H9 (cell line): ENCODE measurements at regions not wholly inside any gene's neighbourhood (a gene's known extent, or its start where the extent isn't known, plus 50 kb on each side); places are given as distances from the start of the nearest gene placed in this dataset.
A peak's percentile ranks its signal among the peaks of the same experiment; 100 is the strongest.

Experiments
- DNase-seq: peaks from one replicate; pipeline ENCODE4 v3.0.0-alpha.2; 2017
- H2AFZ ChIP-seq: one replicate; pipeline ENCODE4 v1.6.1; 2013; ENCODE audit warnings: mild to moderate bottlenecking, low read length, control low read depth, moderate library complexity
- H2AK5ac ChIP-seq: 2 replicates; pipeline ENCODE4 v1.6.1; 2013; ENCODE audit warnings: low read length, control low read depth, mixed read lengths; ENCODE audit not compliant: insufficient read length
- H2BK120ac ChIP-seq: one replicate; pipeline ENCODE4 v1.6.1; 2013; ENCODE audit warnings: low read depth, mild to moderate bottlenecking, low read length, control low read depth, inconsistent platforms; ENCODE audit not compliant: poor library complexity, severe bottlenecking
- H2BK12ac ChIP-seq: 2 replicates; pipeline ENCODE4 v1.6.1; 2013; ENCODE audit warnings: low read length, control low read depth, mixed read lengths, low read depth; ENCODE audit not compliant: insufficient read length
- H2BK15ac ChIP-seq: 2 replicates; pipeline ENCODE4 v1.6.1; 2013; ENCODE audit warnings: low read depth, low read length, control low read depth
- H2BK20ac ChIP-seq: one replicate; pipeline ENCODE4 v1.6.1; 2013; ENCODE audit warnings: low read depth, mild to moderate bottlenecking, low read length, control low read depth, inconsistent platforms; ENCODE audit not compliant: poor library complexity, severe bottlenecking
- H2BK5ac ChIP-seq: 2 replicates; pipeline ENCODE4 v1.6.1; 2013; ENCODE audit warnings: low read length, control low read depth, mixed read lengths; ENCODE audit not compliant: insufficient read length
- H3K14ac ChIP-seq: 2 replicates; pipeline ENCODE4 v1.6.1; 2013; ENCODE audit warnings: low read length, control low read depth; ENCODE audit not compliant: insufficient read depth
- H3K18ac ChIP-seq: 2 replicates; pipeline ENCODE4 v1.6.1; 2013; ENCODE audit warnings: low read depth, mild to moderate bottlenecking, mixed read lengths, low read length, control low read depth; ENCODE audit not compliant: insufficient read length
- H3K23ac ChIP-seq: 2 replicates; pipeline ENCODE4 v1.6.1; 2013; ENCODE audit warnings: low read length, control low read depth, mixed read lengths, low read depth; ENCODE audit not compliant: insufficient read length
- H3K23me2 ChIP-seq: 2 replicates; pipeline ENCODE4 v1.6.1; 2013; ENCODE audit warnings: low read depth, mild to moderate bottlenecking, mixed read lengths, low read length, control low read depth; ENCODE audit not compliant: insufficient read length, poor library complexity, severe bottlenecking
- H3K27ac ChIP-seq: 2 replicates; pipeline ENCODE4 v1.5.1; 2013; ENCODE audit warnings: low read length, control low read depth, mixed read lengths, low read depth; ENCODE audit not compliant: insufficient read length
- H3K27me3 ChIP-seq: 2 replicates; pipeline ENCODE4 v1.6.1; 2013; ENCODE audit warnings: low read length, control low read depth, inconsistent platforms; ENCODE audit not compliant: insufficient read depth
- H3K4ac ChIP-seq: 2 replicates; pipeline ENCODE4 v1.6.1; 2013; ENCODE audit warnings: low read depth, mild to moderate bottlenecking, control low read depth, inconsistent platforms, low read length, moderate library complexity
- H3K4me1 ChIP-seq: 2 replicates; pipeline ENCODE4 v1.6.1; 2013; ENCODE audit warnings: low read length, control low read depth, inconsistent platforms; ENCODE audit not compliant: insufficient read depth
- H3K4me2 ChIP-seq: 2 replicates; pipeline ENCODE4 v1.6.1; 2013; ENCODE audit warnings: low read length, control low read depth, mixed read lengths; ENCODE audit not compliant: insufficient read length, insufficient read depth
- H3K56ac ChIP-seq: 2 replicates; pipeline ENCODE4 v1.6.1; 2013; ENCODE audit warnings: low read depth, mild to moderate bottlenecking, mixed read lengths, low read length, control low read depth; ENCODE audit not compliant: insufficient read length
- H3K79me1 ChIP-seq: 2 replicates; pipeline ENCODE4 v1.6.1; 2013; ENCODE audit warnings: low read depth, mild to moderate bottlenecking, moderate library complexity, low read length, control low read depth, inconsistent platforms; ENCODE audit not compliant: insufficient read depth, poor library complexity, severe bottlenecking
- H3K79me2 ChIP-seq: 2 replicates; pipeline ENCODE4 v1.6.1; 2013; ENCODE audit warnings: low read length, control low read depth, inconsistent platforms; ENCODE audit not compliant: insufficient read depth
- H3K9ac ChIP-seq: 2 replicates; pipeline ENCODE4 v1.6.1; 2013; ENCODE audit warnings: low read length, control low read depth, mixed read lengths; ENCODE audit not compliant: insufficient read length; ENCODE audit errors: extremely low read depth
- H3K9me3 ChIP-seq: one replicate; pipeline ENCODE4 v1.6.1; 2013; ENCODE audit warnings: low read depth, low read length, inconsistent platforms; ENCODE audit not compliant: control insufficient read depth
- H3T11ph ChIP-seq: one replicate; pipeline ENCODE4 v1.6.1; 2013; ENCODE audit warnings: mild to moderate bottlenecking, low read length, control low read depth, inconsistent platforms
- H4K20me1 ChIP-seq: one replicate; pipeline ENCODE4 v1.6.1; 2013; ENCODE audit not compliant: control insufficient read depth, insufficient read length, insufficient read depth
- H4K5ac ChIP-seq: 2 replicates; pipeline ENCODE4 v1.6.1; 2013; ENCODE audit warnings: low read depth, mild to moderate bottlenecking, mixed read lengths, low read length, control low read depth; ENCODE audit not compliant: insufficient read length
- H4K8ac ChIP-seq: replicated peaks from 2 replicates; pipeline ENCODE4 v1.6.1; 2013; ENCODE audit warnings: low read length, control low read depth, mixed read lengths, low read depth; ENCODE audit not compliant: insufficient read length
- H4K91ac ChIP-seq: 2 replicates; pipeline ENCODE4 v1.6.1; 2013; ENCODE audit warnings: low read depth, mild to moderate bottlenecking, moderate library complexity, mixed read lengths, low read length, control low read depth; ENCODE audit not compliant: insufficient read length
- H3K27ac Mint-ChIP-seq, 3 experiments: 2 replicates in 2 of 3; 3 replicates in 1 of 3; pipeline ENCODE4 v1.8.0; 2020 to 2021; ENCODE audit warnings: mixed read lengths in 3 of 3, mild to moderate bottlenecking in 1 of 3, moderate library complexity in 1 of 3
- H3K27me3 Mint-ChIP-seq: 2 replicates; pipeline ENCODE4 v1.8.0; 2021; ENCODE audit warnings: low read depth, mild to moderate bottlenecking, moderate library complexity, mixed read lengths
- H3K36me3 Mint-ChIP-seq, 3 experiments: 2 replicates in 2 of 3; 3 replicates in 1 of 3; pipeline ENCODE4 v1.8.0; 2020 to 2021; ENCODE audit warnings: low read depth in 3 of 3, mixed read lengths in 3 of 3; ENCODE audit not compliant: insufficient read depth in 1 of 3
- H3K4me1 Mint-ChIP-seq, 2 experiments: 2 replicates each; pipeline ENCODE4 v1.8.0; 2020; ENCODE audit warnings: mixed read lengths in 2 of 2
- H3K4me3 Mint-ChIP-seq, 2 experiments: 2 replicates in 1 of 2; 3 replicates in 1 of 2; pipeline ENCODE4 v1.8.0; 2020 to 2021; ENCODE audit warnings: mild to moderate bottlenecking in 2 of 2, mixed read lengths in 2 of 2, moderate library complexity in 1 of 2
- H3K9me3 Mint-ChIP-seq, 2 experiments: 2 replicates in 1 of 2; 3 replicates in 1 of 2; pipeline ENCODE4 v1.8.0; 2020; ENCODE audit warnings: mild to moderate bottlenecking in 2 of 2, mixed read lengths in 2 of 2, moderate library complexity in 1 of 2
- CTCF ChIP-seq: fragments of 200-600 bp; sonication (generic); conservative IDR thresholded peaks from 3 replicates; pipeline ENCODE4 v1.8.0; 2021; ENCODE audit warnings: antibody characterized with exemption, mild to moderate bottlenecking
- WGBS: extraction: QIAGEN DNeasy Blood & Tissue Kit; methylation state at CpG from one replicate; pipeline ENCODE4 v1.1.7; 2013; ENCODE audit warnings: missing lambda C conversion rate, low lambda C conversion rate, mixed read lengths; ENCODE audit not compliant: insufficient read length; ENCODE audit errors: extremely low coverage; 5-methylcytosine and 5-hydroxymethylcytosine counted together

DNA sequence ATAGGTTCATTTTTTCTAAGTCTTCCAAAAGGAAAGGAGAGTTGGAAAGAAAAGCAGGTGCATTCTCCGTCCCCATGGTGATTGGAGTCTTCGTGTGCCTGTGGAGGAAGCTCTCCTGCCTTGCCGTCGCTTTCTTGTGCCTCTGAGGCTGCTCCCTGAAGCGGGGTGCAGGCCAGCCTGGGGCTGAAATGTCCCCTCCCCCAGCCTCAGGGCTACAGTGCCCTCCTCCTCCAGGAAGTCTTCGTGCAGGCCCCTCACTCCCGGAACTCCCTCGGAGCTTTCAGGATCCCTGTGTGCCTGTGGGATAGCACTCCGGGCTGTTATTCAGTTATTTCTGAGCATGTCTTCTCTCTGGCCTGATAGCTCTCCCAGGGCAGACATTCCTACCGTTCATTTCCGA, 569.2 kb downstream of the VRK1 start:
- Histone ChIP-seq H3K27ac (no peak overlapping the region), H3K9me3 (no peaks in the 10 kb centered on the region), H2BK12ac (no peak overlapping the region), H3K79me2 (no peaks in the 10 kb centered on the region), H2BK120ac (no peak overlapping the region), H3K14ac (0 out of 2 replicates have a peak overlapping the region, but pooled peaks have one; percentile 17), H3K27me3 (no peaks in the 10 kb centered on the region), H3K23ac (no peak overlapping the region), H3K23me2 (no peaks in the 10 kb centered on the region), H4K20me1 (no peaks in the 10 kb centered on the region), H2BK20ac (no peak overlapping the region), H3K4ac (no peak overlapping the region), H3T11ph (no peak overlapping the region), H4K8ac (no peak overlapping the region), H3K4me2 (no peak overlapping the region), H3K79me1 (no peaks in the 10 kb centered on the region), H4K91ac (no peak overlapping the region), H3K4me1 (no peaks in the 10 kb centered on the region), H4K5ac (no peak overlapping the region), H3K56ac (no peak overlapping the region), H2BK15ac (no peak overlapping the region), H3K18ac (no peak overlapping the region), H2AK5ac (no peak overlapping the region), H2AFZ (no peak overlapping the region), H2BK5ac (no peak overlapping the region), H3K9ac (no peak overlapping the region)
- peak; percentile 66 for DNase-seq
- no peak for TF ChIP-seq CTCF
- H3K9me3 Mint-ChIP-seq = peaks cover 0 to 2% of the 10 kb centered on the region in 2 experiments; a peak in 1 of 5 replicates
- WGBS = no CpG with 5 or more reads among the region's 11 CpGs
- no peaks in the 10 kb centered on the region; a peak in 1 of 7 replicates for H3K36me3 Mint-ChIP-seq
- H3K4me3 Mint-ChIP-seq = peak overlapping the region in 1 of 2 experiments; percentile 27; a peak in 3 of 5 replicates
- peak overlapping the region in 1 of 3 experiments; percentile 41; a peak in 1 of 7 replicates for H3K27ac Mint-ChIP-seq
- H3K4me1 Mint-ChIP-seq = peaks cover 10 to 17% of the 10 kb centered on the region in 2 experiments
- peaks cover 5% of the 10 kb centered on the region for H3K27me3 Mint-ChIP-seq
